Daoy (cell line): ENCODE measurements at regions not wholly inside any gene's neighbourhood (a gene's known extent, or its start where the extent isn't known, plus 50 kb on each side); places are given as distances from the start of the nearest gene placed in this dataset.
A peak's percentile ranks its signal among the peaks of the same experiment; 100 is the strongest.

Experiments used
- DNase-seq: peaks from one replicate; pipeline ENCODE4 v3.0.0-alpha.2; 2015; ENCODE audit warnings: low read depth

- DNase-seq: no peak
Measured at GRCh38 chr13:79267560-79267959, 138.5 kb downstream of the RBM26 start.

- no peak for DNase-seq
Measured at GRCh38 chr13:79258489-79258888, 147.6 kb downstream of the RBM26 start.

- DNase-seq: no peak
Measured at GRCh38 chr13:79246578-79246949, 159.5 kb downstream of the RBM26 start.

- peak; percentile 34 for DNase-seq
Measured at GRCh38 chr13:79245937-79246577, 160.0 kb downstream of the RBM26 start.

- no peak for DNase-seq
Measured at GRCh38 chr13:79241697-79242096, 164.4 kb downstream of the RBM26 start.

- no peak for DNase-seq
Measured at GRCh38 chr13:79237981-79238380, 168.1 kb downstream of the RBM26 start.

GRCh38 chr13:79231887-79232286 lies 174.2 kb downstream of the RBM26 start:
- no peak for DNase-seq

GRCh38 chr13:79229761-79230160 lies 176.3 kb downstream of the RBM26 start:
- no peak for DNase-seq

GRCh38 chr13:79228972-79229371 lies 177.1 kb downstream of the RBM26 start:
- no peak for DNase-seq

- no peak for DNase-seq
Measured at GRCh38 chr13:79227418-79227817, 178.6 kb downstream of the RBM26 start.

- no peak for DNase-seq
Measured at GRCh38 chr13:79226938-79227337, 179.1 kb downstream of the RBM26 start.

GRCh38 chr13:79226250-79226649 lies 179.8 kb downstream of the RBM26 start:
- no peak for DNase-seq

GRCh38 chr13:79225487-79226232 lies 180.4 kb downstream of the RBM26 start:
- no peak for DNase-seq

- no peak for DNase-seq
Measured at GRCh38 chr13:79222427-79223205, 183.4 kb downstream of the RBM26 start.

GRCh38 chr13:79212064-79212619 lies 193.9 kb downstream of the RBM26 start:
- DNase-seq: no peak

GRCh38 chr13:79211377-79211776 lies 194.7 kb downstream of the RBM26 start:
- DNase-seq: no peak

GRCh38 chr13:79197933-79198332 lies 208.1 kb downstream of the RBM26 start:
- no peak for DNase-seq

- no peak for DNase-seq
Measured at GRCh38 chr13:79196843-79197242, 209.2 kb downstream of the RBM26 start.

GRCh38 chr13:79196366-79196765 lies 209.7 kb downstream of the RBM26 start:
- DNase-seq: no peak

- no peak for DNase-seq
Measured at GRCh38 chr13:79194727-79195126, 211.3 kb downstream of the RBM26 start.

- no peak for DNase-seq
Measured at GRCh38 chr13:79194272-79194671, 211.8 kb downstream of the RBM26 start.

- DNase-seq: no peak
Measured at GRCh38 chr13:79191501-79191900, 214.6 kb downstream of the RBM26 start.

GRCh38 chr13:79190932-79191331 lies 215.1 kb downstream of the RBM26 start:
- DNase-seq: no peak
